ENCODE measurements at regions not wholly inside any gene's neighbourhood (a gene's known extent, or its start where the extent isn't known, plus 50 kb on each side); places are given as distances from the start of the nearest gene placed in this dataset.

- Histone ChIP-seq H3K27me3 (ENCODE audit: insufficient read depth, low read length) (no peaks in the 10 kb centered on the region), H3K9me3 (ENCODE audit: low read depth, low read length) (no peaks in the 10 kb centered on the region), H3K4me1 (ENCODE audit: insufficient read depth, low read length) (no peaks in the 10 kb centered on the region), H3K4me3 (ENCODE audit: low read length) (no peak overlapping the region)
Observed at GRCh38 chr4:177855507-177856197, 413.4 kb upstream of the AGA start.

GRCh38 chr4:177860171-177860570 is 417.9 kb upstream of the AGA start:
- no peaks in the 10 kb centered on the region for H3K27me3 ChIP-seq (ENCODE audit: insufficient read depth, low read length)
- H3K9me3 ChIP-seq (ENCODE audit: low read depth, low read length), result no peaks in the 10 kb centered on the region
- H3K4me3 ChIP-seq (ENCODE audit: low read length), result no peak overlapping the region
- H3K4me1 ChIP-seq (ENCODE audit: insufficient read depth, low read length), result no peaks in the 10 kb centered on the region

- H3K9me3 ChIP-seq (ENCODE audit: low read depth, low read length), result no peaks in the 10 kb centered on the region
- H3K27me3 ChIP-seq (ENCODE audit: insufficient read depth, low read length), result no peaks in the 10 kb centered on the region
- H3K4me1 ChIP-seq (ENCODE audit: insufficient read depth, low read length), result no peaks in the 10 kb centered on the region
- H3K4me3 ChIP-seq (ENCODE audit: low read length), result no peak overlapping the region
Observed at GRCh38 chr4:177861551-177862094, 419.4 kb upstream of the AGA start.

- Histone ChIP-seq H3K9me3 (ENCODE audit: low read depth, low read length) (no peaks in the 10 kb centered on the region), H3K4me3 (ENCODE audit: low read length) (no peak overlapping the region), H3K4me1 (ENCODE audit: insufficient read depth, low read length) (no peaks in the 10 kb centered on the region), H3K27me3 (ENCODE audit: insufficient read depth, low read length) (no peaks in the 10 kb centered on the region)
Observed at GRCh38 chr4:177862541-177863176, 420.4 kb upstream of the AGA start.

GRCh38 chr4:177879851-177880250 is 437.6 kb upstream of the AGA start:
- Histone ChIP-seq H3K4me3 (ENCODE audit: low read length) (no peak overlapping the region), H3K27me3 (ENCODE audit: insufficient read depth, low read length) (no peaks in the 10 kb centered on the region), H3K4me1 (ENCODE audit: insufficient read depth, low read length) (no peaks in the 10 kb centered on the region), H3K9me3 (ENCODE audit: low read depth, low read length) (peaks cover 8% of the 10 kb centered on the region)

- H3K27me3 ChIP-seq (ENCODE audit: insufficient read depth, low read length), result no peaks in the 10 kb centered on the region
- no peak overlapping the region for H3K4me3 ChIP-seq (ENCODE audit: low read length)
- no peaks in the 10 kb centered on the region for H3K4me1 ChIP-seq (ENCODE audit: insufficient read depth, low read length)
- H3K9me3 ChIP-seq (ENCODE audit: low read depth, low read length), result no peaks in the 10 kb centered on the region
Observed at GRCh38 chr4:177895136-177895535, 452.9 kb upstream of the AGA start.

GRCh38 chr4:177901786-177902185 is 459.5 kb upstream of the AGA start:
- Histone ChIP-seq H3K4me3 (ENCODE audit: low read length) (no peak overlapping the region), H3K4me1 (ENCODE audit: insufficient read depth, low read length) (no peaks in the 10 kb centered on the region), H3K9me3 (ENCODE audit: low read depth, low read length) (no peaks in the 10 kb centered on the region), H3K27me3 (ENCODE audit: insufficient read depth, low read length) (no peaks in the 10 kb centered on the region)

- Histone ChIP-seq H3K27me3 (ENCODE audit: insufficient read depth, low read length) (no peaks in the 10 kb centered on the region), H3K9me3 (ENCODE audit: low read depth, low read length) (no peaks in the 10 kb centered on the region), H3K4me1 (ENCODE audit: insufficient read depth, low read length) (no peaks in the 10 kb centered on the region), H3K4me3 (ENCODE audit: low read length) (no peak overlapping the region)
Observed at GRCh38 chr4:177902386-177902785, 460.1 kb upstream of the AGA start.

- no peaks in the 10 kb centered on the region for H3K27me3 ChIP-seq (ENCODE audit: insufficient read depth, low read length)
- no peak overlapping the region for H3K4me3 ChIP-seq (ENCODE audit: low read length)
- H3K9me3 ChIP-seq (ENCODE audit: low read depth, low read length), result no peaks in the 10 kb centered on the region
- H3K4me1 ChIP-seq (ENCODE audit: insufficient read depth, low read length), result no peaks in the 10 kb centered on the region
Observed at GRCh38 chr4:177907736-177908424, 465.6 kb upstream of the AGA start.

- Histone ChIP-seq H3K4me3 (ENCODE audit: low read length) (no peak overlapping the region), H3K4me1 (ENCODE audit: insufficient read depth, low read length) (no peaks in the 10 kb centered on the region), H3K27me3 (ENCODE audit: insufficient read depth, low read length) (no peaks in the 10 kb centered on the region), H3K9me3 (ENCODE audit: low read depth, low read length) (no peaks in the 10 kb centered on the region)
Observed at GRCh38 chr4:177921715-177922114, 479.5 kb upstream of the AGA start.

- H3K4me3 ChIP-seq (ENCODE audit: low read length), result no peak overlapping the region
- H3K27me3 ChIP-seq (ENCODE audit: insufficient read depth, low read length), result no peaks in the 10 kb centered on the region
- H3K4me1 ChIP-seq (ENCODE audit: insufficient read depth, low read length), result no peaks in the 10 kb centered on the region
- peaks cover 6% of the 10 kb centered on the region for H3K9me3 ChIP-seq (ENCODE audit: low read depth, low read length)
Observed at GRCh38 chr4:177923888-177924287, 481.7 kb upstream of the AGA start.

- Histone ChIP-seq H3K9me3 (ENCODE audit: low read depth, low read length) (peaks cover 20% of the 10 kb centered on the region), H3K4me1 (ENCODE audit: insufficient read depth, low read length) (no peaks in the 10 kb centered on the region), H3K27me3 (ENCODE audit: insufficient read depth, low read length) (no peaks in the 10 kb centered on the region), H3K4me3 (ENCODE audit: low read length) (no peak overlapping the region)
Observed at GRCh38 chr4:177937041-177937440, 494.8 kb upstream of the AGA start.

GRCh38 chr4:177938226-177938625 is 496.0 kb upstream of the AGA start:
- Histone ChIP-seq H3K27me3 (ENCODE audit: insufficient read depth, low read length) (no peaks in the 10 kb centered on the region), H3K4me3 (ENCODE audit: low read length) (no peak overlapping the region), H3K4me1 (ENCODE audit: insufficient read depth, low read length) (no peaks in the 10 kb centered on the region), H3K9me3 (ENCODE audit: low read depth, low read length) (peaks cover 20% of the 10 kb centered on the region)

- no peaks in the 10 kb centered on the region for H3K4me1 ChIP-seq (ENCODE audit: insufficient read depth, low read length)
- peaks cover 11% of the 10 kb centered on the region for H3K9me3 ChIP-seq (ENCODE audit: low read depth, low read length)
- no peak overlapping the region for H3K4me3 ChIP-seq (ENCODE audit: low read length)
- H3K27me3 ChIP-seq (ENCODE audit: insufficient read depth, low read length), result no peaks in the 10 kb centered on the region
Observed at GRCh38 chr4:177945268-177945667, 503.0 kb upstream of the AGA start.

- Histone ChIP-seq H3K27me3 (ENCODE audit: insufficient read depth, low read length) (no peaks in the 10 kb centered on the region), H3K4me1 (ENCODE audit: insufficient read depth, low read length) (no peaks in the 10 kb centered on the region), H3K9me3 (ENCODE audit: low read depth, low read length) (peaks cover 6% of the 10 kb centered on the region), H3K4me3 (ENCODE audit: low read length) (no peak overlapping the region)
Observed at GRCh38 chr4:177947607-177948006, 505.4 kb upstream of the AGA start.
